CD4-positive, alpha-beta T cell (primary cell): ENCODE measurements at regions not wholly inside any gene's neighbourhood (a gene's known extent, or its start where the extent isn't known, plus 50 kb on each side); places are given as distances from the start of the nearest gene placed in this dataset.

Experiments used
- ATAC-seq: fragments of 200-7000 bp; cut with Tn5 transposase; one replicate; pipeline ENCODE4 v1.10.0; 2022; ENCODE audit warnings: mild to moderate bottlenecking; ENCODE audit not compliant: poor library complexity
- CTCF ChIA-PET: fragments of 350-600 bp; sonication (Branson Sonifier 250); formaldehyde crosslinking; loops from one replicate; lab custom pipeline; 2021; ENCODE audit warnings: antibody characterized with exemption, inconsistent platforms; lab: Charles Lee
- POLR2A ChIA-PET: fragments of 350-600 bp; sonication (Branson Sonifier 250); formaldehyde crosslinking; loops from one replicate; lab custom pipeline; 2021; ENCODE audit warnings: antibody characterized with exemption, inconsistent platforms; lab: Charles Lee
- DNase-seq, 14 experiments: peaks; one replicate each; pipeline ENCODE4 v3.0.0-alpha.2; 2013 to 2020; ENCODE audit warnings: mixed read lengths in 2 of 14
- H3K27ac ChIP-seq, 2 donors: one replicate each; pipeline versions ENCODE4 v1.5.1 to v1.7.0; 2013; ENCODE audit warnings: low read length in 2 of 2, low read depth in 1 of 2, mild to moderate bottlenecking in 1 of 2
- H3K27me3 ChIP-seq, 2 experiments: 1 replicate in 1 of 2; 2 replicates in 1 of 2; pipeline versions ENCODE4 v1.6.1 to v1.7.0; 2013; ENCODE audit warnings: low read length in 2 of 2, control low read depth in 1 of 2, mild to moderate bottlenecking in 1 of 2, moderate library complexity in 1 of 2; ENCODE audit not compliant: insufficient read depth in 2 of 2, control insufficient read depth in 1 of 2
- H3K36me3 ChIP-seq: one replicate; pipeline ENCODE4 v1.6.1; 2013; ENCODE audit warnings: low read length, control low read depth; ENCODE audit not compliant: insufficient read depth
- H3K4me1 ChIP-seq: one replicate; pipeline ENCODE4 v1.6.1; 2013; ENCODE audit warnings: low read length, control low read depth; ENCODE audit not compliant: insufficient read depth
- H3K4me3 ChIP-seq: one replicate; pipeline ENCODE4 v1.5.1; 2013; ENCODE audit warnings: mild to moderate bottlenecking, low read length, moderate library complexity
- H3K9me3 ChIP-seq, 2 experiments: 1 replicate in 1 of 2; 2 replicates in 1 of 2; pipeline versions ENCODE4 v1.6.1 to v1.7.0; 2013; ENCODE audit warnings: low read length in 2 of 2, mild to moderate bottlenecking in 2 of 2, control low read depth in 1 of 2, moderate library complexity in 1 of 2; ENCODE audit not compliant: control insufficient read depth in 1 of 2, insufficient read depth in 1 of 2
- H3K27ac Mint-ChIP-seq: one replicate; pipeline ENCODE4 v1.8.0; 2020; ENCODE audit warnings: mixed read lengths
- H3K27me3 Mint-ChIP-seq: one replicate; pipeline ENCODE4 v1.8.0; 2021; ENCODE audit warnings: mixed read lengths
- H3K36me3 Mint-ChIP-seq: one replicate; pipeline ENCODE4 v1.8.0; 2021; ENCODE audit warnings: low read depth, mixed read lengths
- H3K4me1 Mint-ChIP-seq: one replicate; pipeline ENCODE4 v1.8.0; 2021; ENCODE audit warnings: low read depth, mixed read lengths
- H3K4me3 Mint-ChIP-seq: one replicate; pipeline ENCODE4 v1.8.0; 2020; ENCODE audit warnings: mild to moderate bottlenecking, mixed read lengths
- H3K9me3 Mint-ChIP-seq: one replicate; pipeline ENCODE4 v1.8.0; 2020; ENCODE audit warnings: mixed read lengths
- intact Hi-C, 2 experiments: fragments of 100-400 bp; cut with DNase I in 1 of 2; cut with micrococcal nuclease in 1 of 2; formaldehyde crosslinking; loops; one replicate each; pipeline versions ENCODE4 v1.15.1 to v1.9.0; 2023 to 2025; cut with DNase I, micrococcal nuclease
- TF ChIP-seq, protein P1 (sequence below): fragments of 200-600 bp; IDR thresholded peaks from one replicate; pipeline ENCODE4 v1.8.0; 2022; ENCODE audit warnings: antibody characterized with exemption, mild to moderate bottlenecking

DNA sequence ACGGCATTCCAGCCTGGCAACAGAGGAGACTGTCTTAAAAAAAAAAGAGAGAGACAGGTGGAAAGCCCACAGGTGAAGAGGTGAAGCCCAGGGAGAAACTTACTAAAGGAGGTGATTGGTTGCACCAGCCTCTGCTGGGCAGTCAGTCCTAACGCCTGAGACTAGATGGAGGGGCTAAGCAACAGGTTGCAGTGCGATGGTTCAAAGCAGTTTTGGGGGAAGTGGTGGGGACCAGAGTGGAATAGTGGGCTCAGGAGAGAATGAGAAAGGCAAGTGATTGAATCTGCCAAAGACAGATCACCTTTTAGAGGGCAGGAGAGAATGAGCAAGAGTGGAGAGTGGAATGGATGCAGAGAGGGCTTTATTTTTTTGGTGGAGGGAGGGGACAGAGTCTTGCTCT lies 100.0 kb upstream of the KCTD7 start:
- H3K4me1 Mint-ChIP-seq = no peaks in the 10 kb centered on the region
- no peak for ATAC-seq
- intact Hi-C loops = no loop called here
- no peak overlapping the region for H3K4me3 Mint-ChIP-seq
- POLR2A ChIA-PET = no interaction called here
- TF ChIP-seq, protein P1, sequence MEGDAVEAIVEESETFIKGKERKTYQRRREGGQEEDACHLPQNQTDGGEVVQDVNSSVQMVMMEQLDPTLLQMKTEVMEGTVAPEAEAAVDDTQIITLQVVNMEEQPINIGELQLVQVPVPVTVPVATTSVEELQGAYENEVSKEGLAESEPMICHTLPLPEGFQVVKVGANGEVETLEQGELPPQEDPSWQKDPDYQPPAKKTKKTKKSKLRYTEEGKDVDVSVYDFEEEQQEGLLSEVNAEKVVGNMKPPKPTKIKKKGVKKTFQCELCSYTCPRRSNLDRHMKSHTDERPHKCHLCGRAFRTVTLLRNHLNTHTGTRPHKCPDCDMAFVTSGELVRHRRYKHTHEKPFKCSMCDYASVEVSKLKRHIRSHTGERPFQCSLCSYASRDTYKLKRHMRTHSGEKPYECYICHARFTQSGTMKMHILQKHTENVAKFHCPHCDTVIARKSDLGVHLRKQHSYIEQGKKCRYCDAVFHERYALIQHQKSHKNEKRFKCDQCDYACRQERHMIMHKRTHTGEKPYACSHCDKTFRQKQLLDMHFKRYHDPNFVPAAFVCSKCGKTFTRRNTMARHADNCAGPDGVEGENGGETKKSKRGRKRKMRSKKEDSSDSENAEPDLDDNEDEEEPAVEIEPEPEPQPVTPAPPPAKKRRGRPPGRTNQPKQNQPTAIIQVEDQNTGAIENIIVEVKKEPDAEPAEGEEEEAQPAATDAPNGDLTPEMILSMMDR = no peak
- H3K27ac Mint-ChIP-seq = no peak overlapping the region
- no peaks in the 10 kb centered on the region for H3K9me3 Mint-ChIP-seq
- H3K27ac ChIP-seq = no peak overlapping the region
- no peaks in the 10 kb centered on the region for H3K27me3 ChIP-seq
- peaks cover 4% of the 10 kb centered on the region for H3K36me3 Mint-ChIP-seq
- no peaks in the 10 kb centered on the region for H3K4me1 ChIP-seq
- H3K36me3 ChIP-seq = no peaks in the 10 kb centered on the region
- H3K4me3 ChIP-seq = no peak overlapping the region
- CTCF ChIA-PET = no interaction called here
- no peaks in the 10 kb centered on the region for H3K9me3 ChIP-seq
- DNase-seq = no peak
- no peaks in the 10 kb centered on the region for H3K27me3 Mint-ChIP-seq

- TF ChIP-seq, protein P1 = no peak
- Mint-ChIP-seq H3K4me3 (no peak overlapping the region), H3K36me3 (peaks cover 4% of the 10 kb centered on the region), H3K4me1 (no peaks in the 10 kb centered on the region), H3K27ac (no peak overlapping the region), H3K27me3 (no peaks in the 10 kb centered on the region), H3K9me3 (no peaks in the 10 kb centered on the region)
- DNase-seq = no peak
- Histone ChIP-seq H3K4me1 (no peaks in the 10 kb centered on the region), H3K27ac (no peak overlapping the region), H3K9me3 (no peaks in the 10 kb centered on the region), H3K36me3 (no peaks in the 10 kb centered on the region), H3K4me3 (no peak overlapping the region), H3K27me3 (no peaks in the 10 kb centered on the region)
- ATAC-seq = no peak
- ChIA-PET POLR2A (no interaction called here), CTCF (interaction anchor here (0.6 kb wide), 1 partner anchor 499 kb away, joined by 3 read pairs; no protein-coding TSS in a partner anchor)
- intact Hi-C loops = no loop called here
These were observed 98.6 kb upstream of the KCTD7 start for GRCh38 chr7:66529883-66530610.

- no peak overlapping the region for H3K4me3 Mint-ChIP-seq
- ATAC-seq = no peak
- H3K4me1 Mint-ChIP-seq = no peaks in the 10 kb centered on the region
- Histone ChIP-seq H3K4me1 (no peaks in the 10 kb centered on the region), H3K27me3 (no peaks in the 10 kb centered on the region), H3K27ac (no peak overlapping the region), H3K4me3 (no peak overlapping the region), H3K36me3 (peaks cover 4% of the 10 kb centered on the region), H3K9me3 (no peaks in the 10 kb centered on the region)
- H3K9me3 Mint-ChIP-seq = no peaks in the 10 kb centered on the region
- no peaks in the 10 kb centered on the region for H3K27me3 Mint-ChIP-seq
- intact Hi-C loops = loop anchor here in 1 of 2 experiments (5.0 kb wide), 1 partner anchor 707 kb away; no protein-coding TSS in a partner anchor
- H3K36me3 Mint-ChIP-seq = peaks cover 8% of the 10 kb centered on the region
- DNase-seq = no peak
- ChIA-PET CTCF (no interaction called here), POLR2A (no interaction called here)
- no peak overlapping the region for H3K27ac Mint-ChIP-seq
- TF ChIP-seq, protein P1 = no peak
These were observed 93.0 kb upstream of the KCTD7 start for GRCh38 chr7:66535414-66536329.
